SJSA1 (cell line): ENCODE measurements at regions not wholly inside any gene's neighbourhood (a gene's known extent, or its start where the extent isn't known, plus 50 kb on each side); places are given as distances from the start of the nearest gene placed in this dataset.

Source experiments
- DNase-seq, 2 experiments: peaks; one replicate each; pipeline ENCODE4 v3.0.0-alpha.2; 2015 to 2020; ENCODE audit warnings: low spot score in 2 of 2, low read depth in 1 of 2
- H3K27ac ChIP-seq: fragments of 250-450 bp; sonication (Bioruptor Pico); 2 replicates; pipeline ENCODE4 v1.5.1; 2020; ENCODE audit warnings: mild to moderate bottlenecking, moderate library complexity
- H3K27me3 ChIP-seq: fragments of 250-450 bp; sonication (Bioruptor Pico); replicated peaks from 2 replicates; pipeline ENCODE4 v1.5.1; 2020; ENCODE audit warnings: mild to moderate bottlenecking, moderate library complexity
- H3K36me3 ChIP-seq: fragments of 250-450 bp; sonication (Bioruptor Pico); 2 replicates; pipeline ENCODE4 v1.5.1; 2020; ENCODE audit warnings: mild to moderate bottlenecking
- H3K4me1 ChIP-seq: fragments of 250-450 bp; sonication (Bioruptor Pico); replicated peaks from 2 replicates; pipeline ENCODE4 v1.6.1; 2021; ENCODE audit warnings: mild to moderate bottlenecking
- H3K4me3 ChIP-seq: fragments of 250-450 bp; sonication (Bioruptor Pico); 2 replicates; pipeline ENCODE4 v1.5.1; 2020; ENCODE audit warnings: mild to moderate bottlenecking
- H3K9me3 ChIP-seq: fragments of 250-450 bp; sonication (Bioruptor Pico); replicated peaks from 2 replicates; pipeline ENCODE4 v1.5.1; 2020; ENCODE audit warnings: mild to moderate bottlenecking

GRCh38 chr1:37158113-37158749, 123.9 kb upstream of the GRIK3 start:
- Histone ChIP-seq H3K27ac (no peak overlapping the region), H3K4me3 (no peak overlapping the region), H3K36me3 (no peaks in the 10 kb centered on the region), H3K27me3 (no peaks in the 10 kb centered on the region), H3K4me1 (no peaks in the 10 kb centered on the region), H3K9me3 (no peaks in the 10 kb centered on the region)
- DNase-seq, result peak in 1 of 2 experiments; percentile 22

GRCh38 chr1:37159102-37159501, 124.8 kb upstream of the GRIK3 start:
- DNase-seq, result peak in 1 of 2 experiments; percentile 2
- Histone ChIP-seq H3K27ac (no peak overlapping the region), H3K27me3 (no peaks in the 10 kb centered on the region), H3K36me3 (no peaks in the 10 kb centered on the region), H3K4me1 (no peaks in the 10 kb centered on the region), H3K4me3 (no peak overlapping the region), H3K9me3 (no peaks in the 10 kb centered on the region)

GRCh38 chr1:37161171-37161570, 126.9 kb upstream of the GRIK3 start:
- H3K9me3 ChIP-seq, result no peaks in the 10 kb centered on the region
- DNase-seq, result peak in 1 of 2 experiments; percentile 7
- no peaks in the 10 kb centered on the region for H3K27me3 ChIP-seq
- H3K4me3 ChIP-seq, result no peak overlapping the region
- no peak overlapping the region for H3K27ac ChIP-seq
- no peaks in the 10 kb centered on the region for H3K36me3 ChIP-seq
- no peaks in the 10 kb centered on the region for H3K4me1 ChIP-seq

- no peaks in the 10 kb centered on the region for H3K4me1 ChIP-seq
- no peak overlapping the region for H3K27ac ChIP-seq
- H3K36me3 ChIP-seq, result no peaks in the 10 kb centered on the region
- H3K9me3 ChIP-seq, result no peaks in the 10 kb centered on the region
- H3K4me3 ChIP-seq, result no peak overlapping the region
- DNase-seq, result no peak
- H3K27me3 ChIP-seq, result no peaks in the 10 kb centered on the region
These were observed 127.7 kb upstream of the GRIK3 start for GRCh38 chr1:37162059-37162458.

- H3K9me3 ChIP-seq, result no peaks in the 10 kb centered on the region
- peaks cover 7% of the 10 kb centered on the region for H3K27me3 ChIP-seq
- H3K27ac ChIP-seq, result no peak overlapping the region
- no peak overlapping the region for H3K4me3 ChIP-seq
- no peak for DNase-seq
- no peaks in the 10 kb centered on the region for H3K36me3 ChIP-seq
- H3K4me1 ChIP-seq, result no peaks in the 10 kb centered on the region
These were observed 131.7 kb upstream of the GRIK3 start for GRCh38 chr1:37166005-37166404.

GRCh38 chr1:37167479-37167878, 133.2 kb upstream of the GRIK3 start:
- no peak overlapping the region for H3K4me3 ChIP-seq
- no peaks in the 10 kb centered on the region for H3K4me1 ChIP-seq
- peaks cover 7% of the 10 kb centered on the region for H3K27me3 ChIP-seq
- H3K27ac ChIP-seq, result no peak overlapping the region
- H3K9me3 ChIP-seq, result no peaks in the 10 kb centered on the region
- no peak for DNase-seq
- H3K36me3 ChIP-seq, result no peaks in the 10 kb centered on the region

- Histone ChIP-seq H3K9me3 (no peaks in the 10 kb centered on the region), H3K27me3 (peaks cover 7% of the 10 kb centered on the region), H3K4me1 (no peaks in the 10 kb centered on the region), H3K27ac (no peak overlapping the region), H3K36me3 (no peaks in the 10 kb centered on the region), H3K4me3 (no peak overlapping the region)
- DNase-seq, result no peak
These were observed 134.9 kb upstream of the GRIK3 start for GRCh38 chr1:37169241-37169640.

GRCh38 chr1:37169743-37170275, 135.5 kb upstream of the GRIK3 start:
- Histone ChIP-seq H3K4me1 (no peaks in the 10 kb centered on the region), H3K36me3 (no peaks in the 10 kb centered on the region), H3K27me3 (peaks cover 7% of the 10 kb centered on the region), H3K9me3 (no peaks in the 10 kb centered on the region), H3K27ac (no peak overlapping the region), H3K4me3 (no peak overlapping the region)
- peak in 1 of 2 experiments; percentile 12 for DNase-seq

- DNase-seq, result no peak
- Histone ChIP-seq H3K27me3 (peaks cover 7% of the 10 kb centered on the region), H3K4me3 (no peak overlapping the region), H3K36me3 (no peaks in the 10 kb centered on the region), H3K9me3 (no peaks in the 10 kb centered on the region), H3K27ac (no peak overlapping the region), H3K4me1 (no peaks in the 10 kb centered on the region)
These were observed 137.4 kb upstream of the GRIK3 start for GRCh38 chr1:37171691-37172090.

GRCh38 chr1:37174341-37174740, 140.0 kb upstream of the GRIK3 start:
- Histone ChIP-seq H3K27ac (no peak overlapping the region), H3K4me3 (no peak overlapping the region), H3K36me3 (no peaks in the 10 kb centered on the region), H3K27me3 (peaks cover 2% of the 10 kb centered on the region), H3K9me3 (no peaks in the 10 kb centered on the region), H3K4me1 (no peaks in the 10 kb centered on the region)
- no peak for DNase-seq

- H3K27me3 ChIP-seq, result no peaks in the 10 kb centered on the region; the same call in 1 of the 2 replicates
- no peak for DNase-seq
- no peak overlapping the region for H3K27ac ChIP-seq
- H3K4me1 ChIP-seq, result no peaks in the 10 kb centered on the region
- H3K4me3 ChIP-seq, result no peak overlapping the region
- no peaks in the 10 kb centered on the region for H3K9me3 ChIP-seq
- H3K36me3 ChIP-seq, result no peaks in the 10 kb centered on the region
These were observed 140.6 kb upstream of the GRIK3 start for GRCh38 chr1:37174876-37175275.

GRCh38 chr1:37175666-37176215, 141.4 kb upstream of the GRIK3 start:
- no peak overlapping the region for H3K4me3 ChIP-seq
- H3K4me1 ChIP-seq, result no peaks in the 10 kb centered on the region
- H3K27ac ChIP-seq, result no peak overlapping the region
- H3K27me3 ChIP-seq, result no peaks in the 10 kb centered on the region
- H3K36me3 ChIP-seq, result no peaks in the 10 kb centered on the region
- no peaks in the 10 kb centered on the region for H3K9me3 ChIP-seq
- no peak for DNase-seq

GRCh38 chr1:37176269-37176668, 142.0 kb upstream of the GRIK3 start:
- Histone ChIP-seq H3K36me3 (no peaks in the 10 kb centered on the region), H3K4me1 (no peaks in the 10 kb centered on the region), H3K4me3 (no peak overlapping the region), H3K27me3 (no peaks in the 10 kb centered on the region), H3K27ac (no peak overlapping the region), H3K9me3 (no peaks in the 10 kb centered on the region)
- DNase-seq, result no peak

- no peak overlapping the region for H3K27ac ChIP-seq
- H3K4me3 ChIP-seq, result no peak overlapping the region
- no peaks in the 10 kb centered on the region for H3K4me1 ChIP-seq
- H3K27me3 ChIP-seq, result no peaks in the 10 kb centered on the region
- no peaks in the 10 kb centered on the region for H3K9me3 ChIP-seq
- H3K36me3 ChIP-seq, result no peaks in the 10 kb centered on the region
- DNase-seq, result no peak
These were observed 143.0 kb upstream of the GRIK3 start for GRCh38 chr1:37177230-37177864.
